B cell (primary cell): ENCODE measurements at regions not wholly inside any gene's neighbourhood (a gene's known extent, or its start where the extent isn't known, plus 50 kb on each side); places are given as distances from the start of the nearest gene placed in this dataset.

ENCODE experiments used
- ATAC-seq: fragments of 200-7000 bp; cut with Tn5 transposase; one replicate; pipeline ENCODE4 v1.10.0; 2021; ENCODE audit warnings: low read depth, mild to moderate bottlenecking, moderate number of reproducible peaks, moderate library complexity
- CTCF ChIA-PET: fragments of 350-600 bp; sonication (Branson Sonifier 250); formaldehyde crosslinking; loops from one replicate; lab custom pipeline; 2021; ENCODE audit warnings: antibody characterized with exemption, inconsistent platforms; lab: Charles Lee
- POLR2A ChIA-PET: fragments of 350-600 bp; sonication (Branson Sonifier 250); formaldehyde crosslinking; loops from one replicate; lab custom pipeline; 2021; ENCODE audit warnings: antibody characterized with exemption; lab: Charles Lee
- DNase-seq: peaks from one replicate; pipeline ENCODE4 v3.0.0; 2013
- H2AFZ ChIP-seq: 2 replicates; pipeline ENCODE4 v1.6.1; 2012; ENCODE audit warnings: mild to moderate bottlenecking, low read depth, low read length; ENCODE audit not compliant: insufficient read depth, poor library complexity, severe bottlenecking
- H3K27ac ChIP-seq, 2 donors: 1 replicate in 1 of 2; 2 replicates in 1 of 2; pipeline ENCODE4 v1.5.1; 2012 to 2013; ENCODE audit warnings: low read length in 2 of 2, mild to moderate bottlenecking in 2 of 2, moderate library complexity in 1 of 2
- H3K27me3 ChIP-seq, 4 experiments: fragments of 200-600 bp in 1 of 4; sonication (generic) in 1 of 4; replicated peaks in 1 of 4; 1 replicate in 2 of 4; 2 replicates in 2 of 4; pipeline versions ENCODE4 v1.6.1 to v1.7.0; 2013 to 2016; ENCODE audit warnings: low read length in 3 of 4, mild to moderate bottlenecking in 2 of 4, mixed read lengths in 1 of 4, moderate library complexity in 1 of 4; ENCODE audit not compliant: insufficient read depth in 4 of 4, control insufficient read depth in 3 of 4; ENCODE audit errors: control extremely low read depth in 1 of 4
- H3K36me3 ChIP-seq, 2 experiments: replicated peaks in 1 of 2; 1 replicate in 1 of 2; 2 replicates in 1 of 2; pipeline versions ENCODE4 v1.6.1 to v1.7.1; 2013; ENCODE audit warnings: low read length in 1 of 2; ENCODE audit not compliant: insufficient read depth in 2 of 2, control insufficient read depth in 1 of 2; ENCODE audit errors: control extremely low read depth in 1 of 2, extremely low read depth in 1 of 2
- H3K4me1 ChIP-seq, 2 donors: fragments of 200-600 bp in 1 of 2; sonication (generic) in 1 of 2; 1 replicate in 1 of 2; 2 replicates in 1 of 2; pipeline versions ENCODE4 v1.5.1 to v1.6.1; 2013 to 2017; ENCODE audit warnings: low read length in 2 of 2; ENCODE audit not compliant: control insufficient read depth in 2 of 2, insufficient read depth in 2 of 2
- H3K4me2 ChIP-seq: replicated peaks from 2 replicates; pipeline ENCODE3; 2012; ENCODE audit warnings: mild to moderate bottlenecking, low read depth, low read length; ENCODE audit not compliant: poor library complexity, severe bottlenecking
- H3K4me3 ChIP-seq, 5 experiments: fragments of 200-600 bp in 1 of 5; sonication (generic) in 1 of 5; 1 replicate in 3 of 5; 2 replicates in 2 of 5; pipeline versions ENCODE4 v1.5.1 to v1.7.0; 2011 to 2016; ENCODE audit warnings: low read length in 4 of 5, mild to moderate bottlenecking in 4 of 5, low read depth in 2 of 5, control low read depth in 1 of 5, moderate library complexity in 1 of 5; ENCODE audit not compliant: insufficient read depth in 1 of 5; ENCODE audit errors: control extremely low read depth in 1 of 5, extremely low read depth in 1 of 5
- H3K79me2 ChIP-seq: fragments of 200-600 bp; sonication (generic); one replicate; pipeline ENCODE4 v1.6.0; 2016; ENCODE audit warnings: low read length; ENCODE audit not compliant: control insufficient read depth, insufficient read depth
- H3K9ac ChIP-seq: fragments of 200-600 bp; sonication (generic); 2 replicates; pipeline ENCODE4 v1.6.1; 2017; ENCODE audit warnings: mild to moderate bottlenecking, low read length, moderate library complexity
- H3K9me3 ChIP-seq, 3 donors: one replicate each; pipeline versions ENCODE4 v1.6.1 to v1.7.1; 2013; ENCODE audit warnings: low read length in 2 of 3; ENCODE audit not compliant: control insufficient read depth in 2 of 3, insufficient read depth in 1 of 3; ENCODE audit errors: control extremely low read depth in 1 of 3
- H4K20me1 ChIP-seq: 2 replicates; pipeline ENCODE4 v1.6.0; 2012; ENCODE audit warnings: mild to moderate bottlenecking, low read length; ENCODE audit not compliant: insufficient read depth, control insufficient read depth, poor library complexity, severe bottlenecking
- H3K27ac Mint-ChIP-seq: one replicate; pipeline ENCODE4 v1.8.0; 2021; ENCODE audit warnings: mixed read lengths
- H3K27me3 Mint-ChIP-seq: one replicate; pipeline ENCODE4 v1.8.0; 2021; ENCODE audit warnings: mixed read lengths
- H3K4me1 Mint-ChIP-seq: one replicate; pipeline ENCODE4 v1.8.0; 2021; ENCODE audit warnings: mixed read lengths
- H3K4me3 Mint-ChIP-seq: one replicate; pipeline ENCODE4 v1.8.0; 2021; ENCODE audit warnings: mixed read lengths
- H3K9me3 Mint-ChIP-seq: one replicate; pipeline ENCODE4 v1.8.0; 2022; ENCODE audit warnings: mixed read lengths; ENCODE audit not compliant: insufficient read depth
- CTCF ChIP-seq: fragments of 200-600 bp; IDR thresholded peaks from one replicate; pipeline ENCODE4 v1.8.0; 2022; ENCODE audit warnings: antibody characterized with exemption, mild to moderate bottlenecking
- EZH2 ChIP-seq: IDR thresholded peaks from 2 replicates; pipeline ENCODE4 v1.6.1; 2012; ENCODE audit warnings: borderline replicate concordance, low read depth, mild to moderate bottlenecking, moderate library complexity, low read length; ENCODE audit not compliant: insufficient read depth, poor library complexity, severe bottlenecking
- WGBS: methylation state at CpG from one replicate; pipeline ENCODE4 v1.1.5; 2013; ENCODE audit warnings: missing lambda C conversion rate; ENCODE audit not compliant: insufficient coverage; 5-methylcytosine and 5-hydroxymethylcytosine counted together
- intact Hi-C: fragments of 100-400 bp; cut with micrococcal nuclease; formaldehyde crosslinking; loops from one replicate; pipeline ENCODE4 v1.10.0; 2022

DNA sequence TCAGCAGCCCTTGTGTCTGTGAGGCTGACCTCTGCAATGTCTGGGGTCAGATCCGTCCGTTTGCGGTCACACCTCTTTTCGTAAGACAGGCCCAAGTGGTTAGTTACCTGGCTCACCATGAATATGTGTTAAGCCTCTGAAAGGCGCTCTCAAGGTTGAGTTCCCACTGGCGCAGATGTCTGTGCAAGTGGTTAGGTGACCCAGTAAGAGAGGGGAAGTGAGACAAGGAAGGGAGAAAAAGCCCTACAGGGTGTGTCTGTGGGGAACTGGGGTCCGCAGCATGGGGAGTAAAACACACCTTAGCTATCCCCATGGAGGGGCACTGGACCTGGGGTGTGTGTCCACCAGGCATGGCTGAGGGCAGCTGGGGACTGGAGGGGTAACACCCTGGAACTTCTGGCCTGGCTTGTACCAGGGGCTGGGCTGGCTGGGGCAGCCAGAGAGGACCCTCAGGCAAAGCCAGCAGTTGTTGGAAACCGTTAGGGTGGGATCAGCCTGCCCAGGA is 391.6 kb upstream of the PROK2 start:
- Mint-ChIP-seq H3K27ac (peak overlapping the region; percentile 70), H3K4me3 (peak overlapping the region; percentile 88), H3K9me3 (no peaks in the 10 kb centered on the region), H3K4me1 (peaks cover 59% of the 10 kb centered on the region), H3K27me3 (peaks cover 16% of the 10 kb centered on the region)
- no peak overlapping the region for H2AFZ ChIP-seq
- H4K20me1 ChIP-seq = no peaks in the 10 kb centered on the region
- peak; percentile 88 for ATAC-seq
- peak overlapping the region; percentile 88 for H3K4me2 ChIP-seq
- H3K4me1 ChIP-seq = peaks cover 48 to 50% of the 10 kb centered on the region in 2 donors
- H3K27ac ChIP-seq = peak overlapping the region in 1 of 2 donors; percentile 21
- intact Hi-C loops = loop anchor here (1.0 to 5.0 kb wide), 3 partner anchors 12 to 96 kb away; no protein-coding TSS in a partner anchor
- H3K79me2 ChIP-seq = no peaks in the 10 kb centered on the region
- DNase-seq = peak; percentile 84
- ChIA-PET CTCF (interaction anchor here (0.7 to 1.5 kb wide), 4 partner anchors 10 to 637 kb away, joined by 3 to 5 read pairs (median 3); no protein-coding TSS in a partner anchor), POLR2A (no interaction called here)
- peak overlapping the region in 4 of 5 experiments; percentile 20 to 61 (median 36) for H3K4me3 ChIP-seq
- peak overlapping the region; percentile 56 for H3K9ac ChIP-seq
- H3K36me3 ChIP-seq = no peaks in the 10 kb centered on the region
- H3K9me3 ChIP-seq = peaks cover 0 to 2% (median 0%) of the 10 kb centered on the region in 3 donors
- WGBS = 10% methylated on average over 7 of the region's 8 CpGs
- peaks cover 0 to 5% (median 1%) of the 10 kb centered on the region in 4 experiments for H3K27me3 ChIP-seq
- TF ChIP-seq CTCF (no peak), EZH2 (no peak)

GRCh38 chr3:72175296-72175858 is 390.4 kb upstream of the PROK2 start:
- CTCF ChIA-PET = interaction anchor here (0.7 to 1.2 kb wide), 2 partner anchors 11 to 986 kb away, joined by 3 read pairs; no protein-coding TSS in a partner anchor
- no peak overlapping the region for H3K4me3 ChIP-seq
- peaks cover 61% of the 10 kb centered on the region for H3K4me1 Mint-ChIP-seq

More at GRCh38 chr3:72175296-72175858, 390.4 kb upstream of the PROK2 start:
- Histone ChIP-seq H3K27me3 (peaks cover 0 to 5% (median 1%) of the 10 kb centered on the region in 4 experiments), H2AFZ (no peak overlapping the region), H4K20me1 (no peaks in the 10 kb centered on the region), H3K4me2 (no peak overlapping the region), H3K27ac (no peak overlapping the region), H3K79me2 (no peaks in the 10 kb centered on the region), H3K36me3 (no peaks in the 10 kb centered on the region), H3K9me3 (peaks cover 0 to 2% (median 0%) of the 10 kb centered on the region in 3 donors), H3K9ac (no peak overlapping the region), H3K4me1 (peaks cover 48 to 50% of the 10 kb centered on the region in 2 donors)
- H3K27ac Mint-ChIP-seq = no peak overlapping the region
- intact Hi-C loops = loop anchor here (5.0 kb wide), 2 partner anchors 73 to 97 kb away; no protein-coding TSS in a partner anchor
- peaks cover 21% of the 10 kb centered on the region for H3K27me3 Mint-ChIP-seq
- 95% methylated on average over 4 of the region's 6 CpGs for WGBS
- H3K9me3 Mint-ChIP-seq = no peaks in the 10 kb centered on the region
- TF ChIP-seq CTCF (no peak), EZH2 (no peak)
- ATAC-seq (no peak), DNase-seq (no peak)
- POLR2A ChIA-PET = no interaction called here
- no peak overlapping the region for H3K4me3 Mint-ChIP-seq
